ENCODE measurements at regions not wholly inside any gene's neighbourhood (a gene's known extent, or its start where the extent isn't known, plus 50 kb on each side); places are given as distances from the start of the nearest gene placed in this dataset.

GRCh38 chr12:68411371-68411770 lies 79.2 kb upstream of the MDM1 start:
- Mint-ChIP-seq H3K4me3 (no peak overlapping the region), H3K36me3 (peaks cover 1% of the 10 kb centered on the region), H3K27ac (peak overlapping the region in 1 of 3 donors; percentile 23), H3K9me3 (no peaks in the 10 kb centered on the region), H3K4me1 (peaks cover under 1 to 11% (median 7%) of the 10 kb centered on the region in 3 donors), H3K27me3 (peaks cover 2% of the 10 kb centered on the region)

DNA sequence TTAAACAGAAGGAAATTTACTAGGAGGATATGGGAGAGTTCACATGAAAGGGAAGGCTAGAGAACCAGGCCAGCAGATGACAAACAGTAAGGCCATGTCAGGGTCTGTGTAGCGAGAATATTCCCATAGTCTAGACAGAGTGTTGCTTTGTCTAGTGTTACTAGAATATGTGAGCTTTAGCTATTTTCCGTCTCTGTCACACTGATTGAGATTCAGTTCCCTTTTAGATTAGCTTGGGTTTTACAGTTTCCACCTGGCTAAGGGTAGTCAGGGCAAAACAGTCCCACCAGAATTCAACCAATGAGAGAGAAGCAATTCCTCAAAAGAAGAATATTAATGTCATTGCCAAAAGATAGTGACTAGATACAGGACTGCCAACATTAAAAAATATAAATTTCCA lies 82.8 kb upstream of the MDM1 start:
- Mint-ChIP-seq H3K4me3 (peak overlapping the region in 1 of 4 donors; percentile 14), H3K27ac (peak overlapping the region in 1 of 3 donors; percentile 47), H3K36me3 (peaks cover 5% of the 10 kb centered on the region), H3K4me1 (peaks cover 12 to 17% (median 12%) of the 10 kb centered on the region in 3 donors), H3K27me3 (no peaks in the 10 kb centered on the region), H3K9me3 (no peaks in the 10 kb centered on the region)

- H3K4me3 Mint-ChIP-seq = peak overlapping the region in 1 of 4 donors; percentile 35
- H3K9me3 Mint-ChIP-seq = no peaks in the 10 kb centered on the region
- H3K36me3 Mint-ChIP-seq = peaks cover 5% of the 10 kb centered on the region
- peaks cover 15 to 22% (median 18%) of the 10 kb centered on the region in 3 donors for H3K4me1 Mint-ChIP-seq
- H3K27ac Mint-ChIP-seq = peak overlapping the region in 1 of 3 donors; percentile 31
- H3K27me3 Mint-ChIP-seq = no peaks in the 10 kb centered on the region
Measured at GRCh38 chr12:68416350-68416749, 84.2 kb upstream of the MDM1 start.

DNA sequence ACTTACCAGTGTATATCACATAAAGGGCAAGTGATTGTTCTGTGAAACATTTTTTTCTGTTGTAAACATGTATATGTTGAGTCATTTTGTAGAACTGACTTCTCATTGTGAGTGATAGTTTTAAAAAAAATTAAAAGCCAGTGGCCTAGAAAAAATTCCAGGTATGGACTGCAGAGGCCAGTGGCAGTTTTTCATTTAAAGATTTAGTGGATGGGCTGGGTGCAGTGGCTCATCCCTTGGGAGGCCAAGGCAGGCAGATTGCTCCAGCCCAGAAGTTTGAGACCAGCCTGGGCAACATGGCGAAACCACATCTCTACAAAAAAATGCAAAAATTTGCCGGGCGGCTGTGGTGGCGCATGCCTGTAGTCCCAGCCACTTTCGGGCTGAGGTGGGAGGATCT lies 84.7 kb upstream of the MDM1 start:
- no peak overlapping the region for H3K27ac Mint-ChIP-seq
- peaks cover 15 to 22% (median 18%) of the 10 kb centered on the region in 3 donors for H3K4me1 Mint-ChIP-seq
- H3K4me3 Mint-ChIP-seq = no peak overlapping the region
- peaks cover 5% of the 10 kb centered on the region for H3K36me3 Mint-ChIP-seq
- no peaks in the 10 kb centered on the region for H3K27me3 Mint-ChIP-seq
- H3K9me3 Mint-ChIP-seq = no peaks in the 10 kb centered on the region

DNA sequence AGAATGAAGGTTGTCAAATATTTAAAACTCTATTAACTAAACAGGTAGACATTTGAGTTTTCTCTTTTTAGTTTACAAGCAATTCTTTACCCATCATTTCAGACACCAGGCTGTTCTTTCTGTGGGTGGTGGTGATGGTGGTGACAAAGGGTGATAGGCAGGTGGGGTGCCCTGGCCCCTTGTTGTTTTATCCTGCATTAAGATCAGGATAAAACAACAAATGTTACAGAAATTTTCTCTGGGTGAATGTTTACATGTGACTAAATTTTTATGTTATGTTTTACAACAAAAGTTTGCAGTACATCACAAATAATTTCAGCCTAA lies 85.9 kb upstream of the MDM1 start:
- H3K4me3 Mint-ChIP-seq = no peak overlapping the region
- H3K4me1 Mint-ChIP-seq = peaks cover 15 to 22% (median 18%) of the 10 kb centered on the region in 3 donors
- peaks cover 4% of the 10 kb centered on the region for H3K36me3 Mint-ChIP-seq
- no peak overlapping the region for H3K27ac Mint-ChIP-seq
- no peaks in the 10 kb centered on the region for H3K27me3 Mint-ChIP-seq
- H3K9me3 Mint-ChIP-seq = no peaks in the 10 kb centered on the region

DNA sequence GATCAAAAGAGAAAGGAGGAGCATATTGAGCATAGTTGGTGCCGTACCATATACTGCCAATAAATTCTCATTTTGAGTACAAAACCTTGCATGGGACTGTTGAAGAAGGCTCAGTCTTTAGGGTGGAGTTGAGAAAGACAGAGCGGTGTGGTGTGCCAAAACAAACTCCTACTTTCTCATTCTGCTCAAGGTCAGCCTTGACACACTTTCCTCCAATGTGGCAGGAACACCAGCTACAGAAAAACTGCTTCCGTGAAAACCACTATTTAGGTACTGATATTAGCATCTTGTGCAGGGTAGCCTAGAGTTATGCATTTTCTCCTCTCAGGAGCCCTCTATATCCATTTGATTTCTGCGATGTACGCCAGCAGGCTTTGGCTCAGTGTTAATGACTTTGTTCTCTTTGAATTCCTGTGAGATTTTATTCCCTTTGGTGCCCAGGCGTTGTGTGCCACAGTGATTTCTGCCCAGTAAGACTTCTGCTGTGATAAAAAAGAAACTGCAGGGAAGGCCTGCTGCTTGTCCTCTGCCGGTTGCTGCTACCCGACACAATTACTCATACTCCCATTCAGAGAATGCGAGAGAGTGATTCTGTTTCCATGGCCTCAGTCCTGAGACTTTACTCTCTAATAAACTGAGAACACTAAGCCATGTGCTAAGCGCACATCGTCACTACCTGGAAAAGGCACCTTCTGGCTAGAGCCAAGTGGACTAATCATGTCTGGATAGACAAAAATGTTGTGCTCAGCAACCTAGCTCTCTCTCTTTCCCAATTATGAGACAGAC lies 88.3 kb upstream of the MDM1 start:
- Mint-ChIP-seq H3K36me3 (peaks cover 8% of the 10 kb centered on the region), H3K4me3 (peak overlapping the region in 1 of 4 donors; percentile 30), H3K4me1 (peaks cover 11 to 16% (median 15%) of the 10 kb centered on the region in 3 donors), H3K27me3 (no peaks in the 10 kb centered on the region), H3K27ac (peak overlapping the region in 1 of 3 donors; percentile 67), H3K9me3 (no peaks in the 10 kb centered on the region)

- Mint-ChIP-seq H3K36me3 (peaks cover 8% of the 10 kb centered on the region), H3K27ac (no peak overlapping the region), H3K4me1 (peaks cover 11 to 15% (median 12%) of the 10 kb centered on the region in 3 donors), H3K27me3 (no peaks in the 10 kb centered on the region), H3K9me3 (no peaks in the 10 kb centered on the region), H3K4me3 (no peak overlapping the region)
Measured at GRCh38 chr12:68422159-68422558, 90.0 kb upstream of the MDM1 start.

DNA sequence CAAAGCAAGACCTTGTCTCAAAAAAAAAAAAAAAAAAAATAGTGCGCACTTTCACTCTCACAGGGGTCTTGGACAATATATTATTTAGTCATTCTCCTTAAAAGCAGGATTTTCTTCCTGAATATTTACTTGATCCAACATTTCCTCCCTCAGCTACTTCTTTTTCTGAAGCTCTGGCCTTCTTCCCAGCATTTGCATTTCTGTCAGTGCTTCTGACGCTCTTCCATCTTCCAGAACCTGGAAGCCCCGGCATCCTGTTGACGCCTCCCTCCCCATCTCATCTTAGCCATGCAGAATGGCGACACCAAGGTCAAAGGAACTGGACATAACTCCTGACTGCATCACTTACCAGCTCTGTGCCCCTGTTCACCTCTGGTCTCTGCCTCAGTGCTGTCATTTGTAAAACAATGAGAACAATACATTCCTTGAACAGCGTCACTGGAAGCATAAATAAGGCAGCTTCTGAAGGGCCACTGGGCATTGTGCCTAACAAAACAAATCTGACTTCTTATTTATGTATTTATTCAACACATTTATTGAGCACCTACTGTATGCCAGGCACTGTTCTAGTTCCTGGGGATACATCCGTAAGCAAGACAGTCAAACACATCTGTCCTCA lies 90.9 kb upstream of the MDM1 start:
- Mint-ChIP-seq H3K4me1 (peaks cover 6 to 9% (median 8%) of the 10 kb centered on the region in 3 donors), H3K27me3 (no peaks in the 10 kb centered on the region), H3K4me3 (no peak overlapping the region), H3K36me3 (peaks cover 8% of the 10 kb centered on the region), H3K27ac (no peak overlapping the region), H3K9me3 (no peaks in the 10 kb centered on the region)

- Mint-ChIP-seq H3K27ac (no peak overlapping the region), H3K36me3 (peaks cover 4% of the 10 kb centered on the region), H3K4me1 (peaks cover 0 to 4% (median 2%) of the 10 kb centered on the region in 3 donors), H3K27me3 (no peaks in the 10 kb centered on the region), H3K4me3 (no peak overlapping the region), H3K9me3 (no peaks in the 10 kb centered on the region)
Measured at GRCh38 chr12:68425998-68426397, 93.8 kb upstream of the MDM1 start.

- peaks cover 7% of the 10 kb centered on the region for H3K36me3 Mint-ChIP-seq
- no peaks in the 10 kb centered on the region for H3K27me3 Mint-ChIP-seq
- no peak overlapping the region for H3K27ac Mint-ChIP-seq
- peaks cover 0 to 4% (median 2%) of the 10 kb centered on the region in 3 donors for H3K4me1 Mint-ChIP-seq
- H3K4me3 Mint-ChIP-seq = no peak overlapping the region
- no peaks in the 10 kb centered on the region for H3K9me3 Mint-ChIP-seq
Measured at GRCh38 chr12:68428211-68428610, 96.0 kb upstream of the MDM1 start.

GRCh38 chr12:68428724-68429501 lies 96.8 kb upstream of the MDM1 start:
- Mint-ChIP-seq H3K9me3 (no peaks in the 10 kb centered on the region), H3K27ac (no peak overlapping the region), H3K27me3 (no peaks in the 10 kb centered on the region), H3K4me3 (no peak overlapping the region), H3K36me3 (peaks cover 9% of the 10 kb centered on the region), H3K4me1 (peaks cover 0 to 4% (median 2%) of the 10 kb centered on the region in 3 donors)

- H3K4me1 Mint-ChIP-seq = peaks cover 0 to 4% (median 2%) of the 10 kb centered on the region in 3 donors
Measured at GRCh38 chr12:68429696-68430095, 97.5 kb upstream of the MDM1 start.

DNA sequence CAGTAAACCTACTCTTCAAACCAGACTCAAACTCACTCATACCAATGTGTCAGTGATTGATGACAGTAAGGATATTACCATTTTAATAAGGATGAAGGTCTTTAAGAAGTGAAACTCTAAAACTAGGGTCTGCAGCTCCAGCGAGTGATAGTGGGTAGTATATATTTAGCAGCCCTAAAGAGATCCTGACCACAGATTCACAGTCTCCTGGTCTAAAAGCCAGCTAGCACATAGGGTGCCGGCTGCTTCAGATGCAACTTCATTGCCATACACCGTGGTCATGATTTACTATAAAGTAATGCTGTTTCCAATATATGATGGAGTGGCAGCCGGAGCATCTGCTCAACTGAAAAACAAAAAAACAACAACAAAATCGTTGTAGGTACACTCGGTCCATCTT lies 99.6 kb upstream of the MDM1 start:
- H3K27ac Mint-ChIP-seq = peak overlapping the region in 1 of 3 donors; percentile 65
- H3K4me1 Mint-ChIP-seq = peaks cover 0 to 2% (median 0%) of the 10 kb centered on the region in 3 donors
- H3K9me3 Mint-ChIP-seq = peaks cover 0 to 8% (median 2%) of the 10 kb centered on the region in 3 donors
- H3K27me3 Mint-ChIP-seq = no peaks in the 10 kb centered on the region
- peaks cover 9% of the 10 kb centered on the region for H3K36me3 Mint-ChIP-seq
- no peak overlapping the region for H3K4me3 Mint-ChIP-seq

More at GRCh38 chr12:68429696-68430095, 97.5 kb upstream of the MDM1 start:
- H3K27ac Mint-ChIP-seq = no peak overlapping the region
- no peaks in the 10 kb centered on the region for H3K27me3 Mint-ChIP-seq
- H3K4me3 Mint-ChIP-seq = no peak overlapping the region
- H3K9me3 Mint-ChIP-seq = no peaks in the 10 kb centered on the region
- H3K36me3 Mint-ChIP-seq = peaks cover 9% of the 10 kb centered on the region

GRCh38 chr12:68432622-68433021 lies 100.5 kb upstream of the MDM1 start:
- Mint-ChIP-seq H3K4me1 (peaks cover 0 to 2% (median 0%) of the 10 kb centered on the region in 3 donors), H3K4me3 (no peak overlapping the region), H3K27ac (no peak overlapping the region), H3K36me3 (peaks cover 14% of the 10 kb centered on the region), H3K9me3 (peaks cover 0 to 8% (median 2%) of the 10 kb centered on the region in 3 donors), H3K27me3 (no peaks in the 10 kb centered on the region)
